Lung (tissue), 11 donors: ENCODE measurements at regions not wholly inside any gene's neighbourhood (a gene's known extent, or its start where the extent isn't known, plus 50 kb on each side); places are given as distances from the start of the nearest gene placed in this dataset.

Experiments
- ATAC-seq: fragments of 200-7000 bp; cut with Tn5 transposase; one replicate; pipeline ENCODE4 v1.9.1; 2020; ENCODE audit warnings: moderate number of reproducible peaks; ENCODE audit not compliant: insufficient read depth, low FRiP score
- DNase-seq, 3 donors: peaks; one replicate each; pipeline ENCODE4 v3.0.0-alpha.2; 2013 to 2017
- H3K27ac ChIP-seq, 2 donors: one replicate each; pipeline ENCODE4 v1.5.1; 2013; ENCODE audit warnings: mild to moderate bottlenecking in 2 of 2, moderate library complexity in 2 of 2, control low read depth in 1 of 2, inconsistent platforms in 1 of 2, low read depth in 1 of 2, low read length in 1 of 2
- H3K27me3 ChIP-seq, 3 donors: one replicate each; pipeline ENCODE4 v1.5.1; 2013; ENCODE audit warnings: low read length in 2 of 3; ENCODE audit not compliant: control insufficient read depth in 3 of 3, insufficient read depth in 3 of 3
- H3K36me3 ChIP-seq, 4 donors: one replicate each; pipeline ENCODE4 v1.5.1; 2013; ENCODE audit warnings: low read length in 4 of 4, mild to moderate bottlenecking in 1 of 4, moderate library complexity in 1 of 4; ENCODE audit not compliant: control insufficient read depth in 4 of 4, insufficient read depth in 4 of 4
- H3K4me1 ChIP-seq, 5 donors: one replicate each; pipeline ENCODE4 v1.5.1; 2013; ENCODE audit warnings: low read length in 5 of 5, mild to moderate bottlenecking in 2 of 5, moderate library complexity in 1 of 5; ENCODE audit not compliant: control insufficient read depth in 5 of 5, insufficient read depth in 5 of 5
- H3K4me3 ChIP-seq: one replicate; pipeline ENCODE4 v1.5.1; 2013; ENCODE audit warnings: mild to moderate bottlenecking, control low read depth, moderate library complexity
- H3K9ac ChIP-seq, 2 donors: one replicate each; pipeline ENCODE4 v1.5.1; 2013; ENCODE audit warnings: low read length in 2 of 2, control low read depth in 1 of 2; ENCODE audit not compliant: insufficient read depth in 1 of 2
- H3K9me3 ChIP-seq, 4 donors: one replicate each; pipeline ENCODE4 v1.5.1; 2013; ENCODE audit warnings: low read length in 3 of 4, mild to moderate bottlenecking in 1 of 4, moderate library complexity in 1 of 4; ENCODE audit not compliant: control insufficient read depth in 4 of 4, insufficient read depth in 3 of 4
- CTCF ChIP-seq: IDR thresholded peaks from 2 replicates; pipeline ENCODE4 v1.5.1; 2012; ENCODE audit warnings: mild to moderate bottlenecking; ENCODE audit errors: control extremely low read depth, extremely low read depth
- WGBS, 2 donors: extraction: QIAGEN DNeasy Blood & Tissue Kit; methylation state at CpG; one replicate each; pipeline ENCODE4 v1.1.7; 2013; 5-methylcytosine and 5-hydroxymethylcytosine counted together
- donor health status: control.
- donor health status: control.
- donor health status: Bipolar disorder and iron deficiency.
- donor health status: healthy.
- donor health status: DM: yes; HTN: yes; CAD: no.

- WGBS, 2 donors, result 47 to 50% methylated on average over 2 of the region's 2 CpGs
- no peak for TF ChIP-seq CTCF
- no peak for DNase-seq
These were observed 51.6 kb downstream of the RESF1 start for GRCh38 chr12:32010631-32011336.

GRCh38 chr12:32012249-32012785 is 53.1 kb downstream of the RESF1 start:
- H3K9ac ChIP-seq, result no peak overlapping the region
- TF ChIP-seq CTCF, result no peak
- no peak for ATAC-seq
- no peaks in the 10 kb centered on the region for H3K36me3 ChIP-seq
- H3K4me3 ChIP-seq, result no peak overlapping the region
- no peak overlapping the region for H3K27ac ChIP-seq
- H3K27me3 ChIP-seq, result no peaks in the 10 kb centered on the region
- no peak for DNase-seq
- no peaks in the 10 kb centered on the region for H3K9me3 ChIP-seq
- WGBS, 2 donors, result 90 to 94% methylated on average over 4 of the region's 4 CpGs
- no peaks in the 10 kb centered on the region for H3K4me1 ChIP-seq

More at GRCh38 chr12:32010631-32011336, 51.6 kb downstream of the RESF1 start:
- no peak overlapping the region for H3K27ac ChIP-seq
- H3K4me3 ChIP-seq, result no peak overlapping the region
- no peak for ATAC-seq
- no peaks in the 10 kb centered on the region for H3K9me3 ChIP-seq
- H3K36me3 ChIP-seq, result no peaks in the 10 kb centered on the region
- H3K27me3 ChIP-seq, result no peaks in the 10 kb centered on the region
- H3K4me1 ChIP-seq, result no peaks in the 10 kb centered on the region
- H3K9ac ChIP-seq, result no peak overlapping the region

- Histone ChIP-seq H3K4me1 (no peaks in the 10 kb centered on the region), H3K27ac (no peak overlapping the region), H3K9ac (no peak overlapping the region), H3K9me3 (no peaks in the 10 kb centered on the region), H3K36me3 (no peaks in the 10 kb centered on the region), H3K27me3 (no peaks in the 10 kb centered on the region), H3K4me3 (no peak overlapping the region)
- no peak for DNase-seq
- TF ChIP-seq CTCF, result no peak
- no peak for ATAC-seq
- 65 to 83% methylated on average over 4 of the region's 4 CpGs for WGBS, 2 donors
These were observed 55.8 kb downstream of the RESF1 start for GRCh38 chr12:32015036-32015435.
